HG02759 (cell line): ENCODE measurements at regions not wholly inside any gene's neighbourhood (a gene's known extent, or its start where the extent isn't known, plus 50 kb on each side); places are given as distances from the start of the nearest gene placed in this dataset.

Experiments used
- ATAC-seq: cut with Tn5 transposase; IDR thresholded peaks from one replicate; pipeline ENCODE4 v1.9.1; 2021; ENCODE audit warnings: mild to moderate bottlenecking, moderate library complexity; ENCODE audit not compliant: unreplicated experiment

GRCh38 chr20:58111310-58112016 is 117.0 kb downstream of the ANKRD60 start:
- ATAC-seq: no peak

DNA sequence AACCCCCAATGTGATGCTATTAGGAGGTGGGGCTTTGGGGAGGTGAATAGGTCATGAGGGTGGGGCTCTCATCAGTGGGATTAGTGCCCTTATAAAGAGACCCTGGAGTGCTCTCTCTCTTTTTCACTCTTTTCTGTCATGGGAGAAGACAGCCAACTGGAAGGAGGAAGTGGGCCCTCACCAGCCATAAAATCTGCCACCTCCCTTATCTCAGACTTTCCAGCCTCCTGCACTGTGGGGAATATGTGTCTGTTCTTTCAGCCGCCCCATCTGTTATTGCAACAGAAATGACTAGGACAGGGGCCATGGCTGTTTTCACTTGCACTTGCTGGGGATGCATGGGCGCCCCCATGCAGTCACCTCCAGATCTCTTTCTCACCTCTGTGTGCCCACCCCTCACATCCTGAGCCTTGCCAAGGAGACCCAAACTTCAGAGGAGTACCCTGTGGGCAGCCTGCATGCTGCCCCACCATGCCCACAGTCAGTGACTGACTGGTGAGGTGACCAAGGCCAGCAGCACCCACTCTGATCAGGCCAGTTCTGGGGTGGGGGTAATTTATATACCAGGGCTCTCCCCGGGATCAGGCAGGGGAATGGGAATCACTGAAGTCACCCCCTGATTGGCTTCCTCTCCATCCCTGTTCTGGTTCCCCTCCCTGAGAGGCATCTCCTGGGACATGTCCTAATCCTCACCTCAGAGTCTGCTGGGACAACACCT is 118.4 kb downstream of the ANKRD60 start:
- no peak for ATAC-seq

- ATAC-seq: no peak
Observed at GRCh38 chr20:58109126-58109880, 119.2 kb downstream of the ANKRD60 start.

GRCh38 chr20:58107533-58107932 is 120.9 kb downstream of the ANKRD60 start:
- no peak for ATAC-seq

GRCh38 chr20:58106143-58106750 is 122.2 kb downstream of the ANKRD60 start:
- ATAC-seq: no peak

DNA sequence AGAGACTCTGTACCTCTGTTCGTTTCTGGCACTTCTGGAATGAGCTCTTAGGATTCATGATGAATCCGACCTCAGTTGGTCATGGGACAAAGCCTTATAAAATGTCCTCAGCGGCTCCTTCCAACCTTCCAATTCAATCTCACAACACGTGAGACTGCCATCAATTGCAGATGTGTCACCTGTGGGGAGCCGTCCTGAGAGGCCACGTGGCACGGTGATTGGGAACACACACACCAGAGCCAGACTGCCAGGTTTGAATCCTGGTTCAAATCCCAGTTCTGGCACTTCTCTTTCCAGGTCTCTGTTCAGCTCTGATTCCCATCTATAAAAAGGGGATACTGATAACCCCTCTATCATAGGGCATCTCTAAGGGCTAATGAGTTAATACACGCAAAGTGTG is 124.5 kb downstream of the ANKRD60 start:
- no peak for ATAC-seq

DNA sequence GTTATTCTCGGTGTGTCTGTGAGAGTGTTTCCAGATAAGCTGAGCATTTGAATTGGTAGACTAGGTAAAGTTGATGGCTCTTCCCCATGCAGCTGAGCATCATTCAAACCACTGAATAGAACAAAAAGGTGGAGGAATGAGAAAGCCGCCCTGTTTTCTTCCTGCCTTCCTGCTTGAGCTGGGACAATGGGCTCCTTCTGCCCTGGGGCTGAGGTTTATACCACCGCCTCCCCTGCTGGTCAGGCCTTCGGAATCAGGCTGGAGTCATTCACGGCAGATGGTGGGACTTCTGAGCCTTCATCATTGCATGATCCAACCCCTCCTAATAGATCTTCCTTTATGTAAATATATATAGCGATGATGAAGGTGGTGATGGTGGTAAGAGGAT is 124.9 kb downstream of the ANKRD60 start:
- no peak for ATAC-seq

- no peak for ATAC-seq
Observed at GRCh38 chr20:58102744-58103516, 125.5 kb downstream of the ANKRD60 start.

GRCh38 chr20:58102261-58102660 is 126.2 kb downstream of the ANKRD60 start:
- ATAC-seq: no peak

DNA sequence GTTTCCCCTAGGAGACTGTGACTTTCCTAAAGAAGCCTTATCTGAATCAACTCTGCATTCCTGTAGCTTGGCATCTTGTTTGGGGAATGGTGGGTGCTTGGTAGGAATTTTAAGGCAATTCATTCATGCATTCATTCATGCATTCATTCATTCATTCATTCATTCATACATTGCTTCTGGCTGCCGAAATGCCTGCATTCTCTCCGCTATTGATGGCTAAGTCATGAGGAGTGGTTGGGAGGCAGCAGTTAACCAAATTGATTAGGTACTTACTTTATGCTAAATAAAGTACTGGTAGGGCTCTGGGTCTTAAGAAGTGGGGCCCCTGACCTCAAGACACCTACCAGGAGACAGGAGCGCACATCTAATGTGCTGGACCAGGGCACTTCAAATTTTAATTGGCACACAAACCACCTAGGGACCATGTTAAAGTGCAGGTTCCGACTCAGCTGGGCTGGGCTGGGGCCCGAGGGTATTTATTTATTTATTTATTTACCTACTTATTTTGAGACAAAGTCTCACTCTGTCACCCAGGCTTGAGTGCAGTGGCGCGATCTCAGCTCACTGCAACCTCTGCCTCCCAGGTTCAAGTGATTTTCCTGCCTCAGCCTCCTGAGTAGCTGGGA is 127.6 kb downstream of the ANKRD60 start:
- ATAC-seq: no peak

DNA sequence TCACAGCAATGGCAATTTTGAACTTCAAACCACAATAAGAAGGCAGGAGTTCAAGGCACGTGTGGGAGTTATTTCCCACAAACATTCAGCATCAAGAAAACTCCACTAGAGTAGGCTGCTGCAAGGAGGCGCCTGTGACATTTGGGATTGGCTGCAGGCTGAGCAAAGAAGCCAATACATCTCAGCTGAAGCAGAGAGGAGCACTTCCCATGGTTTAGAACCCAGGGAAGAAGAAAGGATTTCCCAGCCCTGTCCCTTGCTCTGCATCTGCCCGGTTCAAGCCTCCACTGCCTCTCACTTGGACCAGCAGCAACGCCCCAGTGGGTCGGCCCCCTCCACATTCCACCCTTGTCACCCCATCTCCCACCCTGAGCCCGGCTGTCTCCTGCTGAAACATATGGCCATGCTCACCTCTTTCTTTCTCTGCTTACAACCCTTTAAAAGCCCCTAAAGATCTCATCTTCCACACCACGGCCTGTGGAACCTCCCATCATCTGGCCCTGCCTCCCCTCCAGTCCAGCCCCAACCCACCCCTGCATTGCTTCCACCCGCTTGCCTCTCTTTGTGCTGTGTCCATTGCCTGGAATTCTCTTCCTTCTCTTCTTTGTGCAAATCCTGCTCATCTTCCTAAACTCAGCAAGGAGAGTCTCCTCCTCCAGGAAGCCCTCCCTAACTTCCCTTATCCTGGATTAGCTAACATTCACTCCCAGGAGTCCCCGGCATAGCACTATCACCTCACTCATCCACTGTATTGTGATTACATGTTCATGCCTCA is 128.3 kb downstream of the ANKRD60 start:
- ATAC-seq: no peak

- ATAC-seq: no peak
Observed at GRCh38 chr20:58099291-58099935, 129.0 kb downstream of the ANKRD60 start.

DNA sequence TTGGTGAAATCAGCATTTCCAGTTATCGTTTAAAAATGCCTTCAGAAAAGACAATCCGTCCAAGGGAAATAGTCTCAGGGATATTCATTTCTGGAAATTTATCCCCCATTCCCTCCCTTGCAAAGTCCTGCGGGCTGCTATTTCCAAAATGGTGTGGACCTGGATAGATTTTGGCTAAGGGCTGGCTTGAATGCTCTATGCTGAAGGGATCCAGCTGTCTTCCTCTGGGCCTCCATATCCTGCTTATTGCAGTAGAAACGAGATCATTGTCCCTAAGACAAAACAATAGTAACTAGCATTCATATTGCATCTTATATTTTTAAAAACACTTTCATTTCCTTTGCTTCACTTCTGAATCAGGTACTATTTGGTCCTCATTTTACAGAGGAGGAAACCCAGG is 129.9 kb downstream of the ANKRD60 start:
- no peak for ATAC-seq

DNA sequence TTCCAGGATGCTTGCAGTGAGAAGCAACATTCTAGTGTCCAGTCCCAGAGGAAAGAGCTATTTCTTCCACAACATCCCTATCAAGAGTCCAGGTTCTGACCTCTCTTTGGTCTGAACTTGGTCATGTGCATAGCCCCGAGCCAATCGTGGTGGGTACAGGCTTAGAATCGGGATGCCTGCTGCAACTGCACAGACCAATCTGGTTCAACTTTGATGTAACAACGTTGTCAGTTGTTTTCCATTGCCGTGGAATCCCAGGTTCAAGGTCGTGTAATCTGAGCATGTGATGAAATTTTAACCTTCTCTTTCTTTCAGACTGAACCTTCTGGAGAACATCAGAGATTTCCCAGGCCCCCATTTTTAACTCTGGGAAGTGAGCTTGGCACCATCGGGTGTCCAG is 130.5 kb downstream of the ANKRD60 start:
- ATAC-seq: no peak

DNA sequence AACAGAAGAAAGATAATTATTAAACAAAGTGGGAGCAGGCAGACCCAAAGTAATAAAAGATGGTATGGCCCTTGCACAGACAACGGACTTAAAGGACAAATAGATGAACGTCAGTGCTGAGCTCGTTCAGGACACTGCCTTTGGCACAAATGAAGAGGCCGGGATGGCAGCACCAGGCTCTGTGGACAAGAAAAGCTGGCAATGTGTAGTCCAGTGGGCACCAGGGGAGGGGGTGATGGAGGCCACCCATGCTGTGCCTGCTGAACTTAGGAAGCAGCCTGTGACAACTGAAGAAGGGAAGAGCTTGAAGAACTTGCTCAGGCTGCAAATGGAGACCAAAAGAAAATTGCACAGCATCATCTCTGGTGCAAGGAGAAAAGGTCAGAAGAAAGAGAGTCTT is 131.0 kb downstream of the ANKRD60 start:
- ATAC-seq: no peak

DNA sequence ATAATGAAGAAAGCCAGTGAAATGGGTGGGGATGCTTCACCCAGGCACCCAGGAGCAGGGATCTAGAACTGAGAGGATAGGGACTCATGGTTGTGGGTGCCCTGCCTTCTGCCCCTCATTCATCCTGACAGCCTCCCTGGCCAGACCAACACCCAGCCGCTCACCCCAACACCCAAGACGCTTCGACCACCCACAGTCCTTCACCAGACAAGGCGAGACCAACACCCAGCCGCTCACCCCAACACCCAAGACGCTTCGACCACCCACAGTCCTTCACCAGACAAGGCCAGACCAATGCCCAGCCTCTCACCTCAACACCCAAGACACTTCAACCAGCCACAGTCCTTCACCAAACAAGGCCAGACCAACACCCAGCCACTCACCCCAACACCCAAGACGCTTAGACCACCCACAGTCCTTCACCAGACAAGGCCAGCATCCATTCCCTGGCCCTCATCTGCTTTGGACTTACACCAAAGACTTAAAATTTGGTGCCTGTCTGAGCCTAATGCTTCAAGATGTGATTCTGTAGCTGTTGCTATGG is 131.5 kb downstream of the ANKRD60 start:
- no peak for ATAC-seq

GRCh38 chr20:58094698-58095097 is 133.8 kb downstream of the ANKRD60 start:
- ATAC-seq: no peak

DNA sequence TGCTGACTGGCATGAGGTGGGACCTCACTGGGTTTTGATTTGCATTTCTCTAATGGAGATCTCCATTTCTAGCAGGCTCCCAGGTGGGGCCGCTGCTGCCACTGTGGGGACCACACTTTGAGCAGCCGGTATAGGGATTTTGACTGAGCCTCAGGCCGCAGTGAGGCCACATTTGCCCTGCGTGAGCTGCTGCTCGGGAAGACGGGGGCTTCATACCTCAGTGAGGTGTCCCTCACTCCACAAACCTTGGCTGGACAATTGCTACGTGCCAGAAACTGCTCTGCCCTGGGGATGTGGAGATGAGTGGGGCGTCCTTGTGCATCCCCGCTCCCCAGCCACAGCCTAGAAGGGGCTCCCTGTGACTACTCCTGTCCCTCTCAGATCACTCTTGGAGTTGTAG is 134.3 kb downstream of the ANKRD60 start:
- ATAC-seq: no peak

GRCh38 chr20:58092871-58093270 is 135.6 kb downstream of the ANKRD60 start:
- no peak for ATAC-seq
